H9 (cell line): ENCODE measurements at regions not wholly inside any gene's neighbourhood (a gene's known extent, or its start where the extent isn't known, plus 50 kb on each side); places are given as distances from the start of the nearest gene placed in this dataset.

ENCODE experiments used
- DNase-seq: peaks from one replicate; pipeline ENCODE4 v3.0.0-alpha.2; 2017
- H2AFZ ChIP-seq: one replicate; pipeline ENCODE4 v1.6.1; 2013; ENCODE audit warnings: mild to moderate bottlenecking, low read length, control low read depth, moderate library complexity
- H2AK5ac ChIP-seq: 2 replicates; pipeline ENCODE4 v1.6.1; 2013; ENCODE audit warnings: low read length, control low read depth, mixed read lengths; ENCODE audit not compliant: insufficient read length
- H2BK120ac ChIP-seq: one replicate; pipeline ENCODE4 v1.6.1; 2013; ENCODE audit warnings: low read depth, mild to moderate bottlenecking, low read length, control low read depth, inconsistent platforms; ENCODE audit not compliant: poor library complexity, severe bottlenecking
- H2BK12ac ChIP-seq: 2 replicates; pipeline ENCODE4 v1.6.1; 2013; ENCODE audit warnings: low read length, control low read depth, mixed read lengths, low read depth; ENCODE audit not compliant: insufficient read length
- H2BK15ac ChIP-seq: 2 replicates; pipeline ENCODE4 v1.6.1; 2013; ENCODE audit warnings: low read depth, low read length, control low read depth
- H2BK20ac ChIP-seq: one replicate; pipeline ENCODE4 v1.6.1; 2013; ENCODE audit warnings: low read depth, mild to moderate bottlenecking, low read length, control low read depth, inconsistent platforms; ENCODE audit not compliant: poor library complexity, severe bottlenecking
- H2BK5ac ChIP-seq: 2 replicates; pipeline ENCODE4 v1.6.1; 2013; ENCODE audit warnings: low read length, control low read depth, mixed read lengths; ENCODE audit not compliant: insufficient read length
- H3K14ac ChIP-seq: 2 replicates; pipeline ENCODE4 v1.6.1; 2013; ENCODE audit warnings: low read length, control low read depth; ENCODE audit not compliant: insufficient read depth
- H3K18ac ChIP-seq: 2 replicates; pipeline ENCODE4 v1.6.1; 2013; ENCODE audit warnings: low read depth, mild to moderate bottlenecking, mixed read lengths, low read length, control low read depth; ENCODE audit not compliant: insufficient read length
- H3K23ac ChIP-seq: 2 replicates; pipeline ENCODE4 v1.6.1; 2013; ENCODE audit warnings: low read length, control low read depth, mixed read lengths, low read depth; ENCODE audit not compliant: insufficient read length
- H3K23me2 ChIP-seq: 2 replicates; pipeline ENCODE4 v1.6.1; 2013; ENCODE audit warnings: low read depth, mild to moderate bottlenecking, mixed read lengths, low read length, control low read depth; ENCODE audit not compliant: insufficient read length, poor library complexity, severe bottlenecking
- H3K27ac ChIP-seq: 2 replicates; pipeline ENCODE4 v1.5.1; 2013; ENCODE audit warnings: low read length, control low read depth, mixed read lengths, low read depth; ENCODE audit not compliant: insufficient read length
- H3K27me3 ChIP-seq: 2 replicates; pipeline ENCODE4 v1.6.1; 2013; ENCODE audit warnings: low read length, control low read depth, inconsistent platforms; ENCODE audit not compliant: insufficient read depth
- H3K4ac ChIP-seq: 2 replicates; pipeline ENCODE4 v1.6.1; 2013; ENCODE audit warnings: low read depth, mild to moderate bottlenecking, control low read depth, inconsistent platforms, low read length, moderate library complexity
- H3K4me1 ChIP-seq: 2 replicates; pipeline ENCODE4 v1.6.1; 2013; ENCODE audit warnings: low read length, control low read depth, inconsistent platforms; ENCODE audit not compliant: insufficient read depth
- H3K4me2 ChIP-seq: 2 replicates; pipeline ENCODE4 v1.6.1; 2013; ENCODE audit warnings: low read length, control low read depth, mixed read lengths; ENCODE audit not compliant: insufficient read length, insufficient read depth
- H3K56ac ChIP-seq: 2 replicates; pipeline ENCODE4 v1.6.1; 2013; ENCODE audit warnings: low read depth, mild to moderate bottlenecking, mixed read lengths, low read length, control low read depth; ENCODE audit not compliant: insufficient read length
- H3K79me1 ChIP-seq: 2 replicates; pipeline ENCODE4 v1.6.1; 2013; ENCODE audit warnings: low read depth, mild to moderate bottlenecking, moderate library complexity, low read length, control low read depth, inconsistent platforms; ENCODE audit not compliant: insufficient read depth, poor library complexity, severe bottlenecking
- H3K79me2 ChIP-seq: 2 replicates; pipeline ENCODE4 v1.6.1; 2013; ENCODE audit warnings: low read length, control low read depth, inconsistent platforms; ENCODE audit not compliant: insufficient read depth
- H3K9ac ChIP-seq: 2 replicates; pipeline ENCODE4 v1.6.1; 2013; ENCODE audit warnings: low read length, control low read depth, mixed read lengths; ENCODE audit not compliant: insufficient read length; ENCODE audit errors: extremely low read depth
- H3K9me3 ChIP-seq: one replicate; pipeline ENCODE4 v1.6.1; 2013; ENCODE audit warnings: low read depth, low read length, inconsistent platforms; ENCODE audit not compliant: control insufficient read depth
- H3T11ph ChIP-seq: one replicate; pipeline ENCODE4 v1.6.1; 2013; ENCODE audit warnings: mild to moderate bottlenecking, low read length, control low read depth, inconsistent platforms
- H4K20me1 ChIP-seq: one replicate; pipeline ENCODE4 v1.6.1; 2013; ENCODE audit not compliant: control insufficient read depth, insufficient read length, insufficient read depth
- H4K5ac ChIP-seq: 2 replicates; pipeline ENCODE4 v1.6.1; 2013; ENCODE audit warnings: low read depth, mild to moderate bottlenecking, mixed read lengths, low read length, control low read depth; ENCODE audit not compliant: insufficient read length
- H4K8ac ChIP-seq: replicated peaks from 2 replicates; pipeline ENCODE4 v1.6.1; 2013; ENCODE audit warnings: low read length, control low read depth, mixed read lengths, low read depth; ENCODE audit not compliant: insufficient read length
- H4K91ac ChIP-seq: 2 replicates; pipeline ENCODE4 v1.6.1; 2013; ENCODE audit warnings: low read depth, mild to moderate bottlenecking, moderate library complexity, mixed read lengths, low read length, control low read depth; ENCODE audit not compliant: insufficient read length
- H3K27ac Mint-ChIP-seq, 3 experiments: 2 replicates in 2 of 3; 3 replicates in 1 of 3; pipeline ENCODE4 v1.8.0; 2020 to 2021; ENCODE audit warnings: mixed read lengths in 3 of 3, mild to moderate bottlenecking in 1 of 3, moderate library complexity in 1 of 3
- H3K27me3 Mint-ChIP-seq: 2 replicates; pipeline ENCODE4 v1.8.0; 2021; ENCODE audit warnings: low read depth, mild to moderate bottlenecking, moderate library complexity, mixed read lengths
- H3K36me3 Mint-ChIP-seq, 3 experiments: 2 replicates in 2 of 3; 3 replicates in 1 of 3; pipeline ENCODE4 v1.8.0; 2020 to 2021; ENCODE audit warnings: low read depth in 3 of 3, mixed read lengths in 3 of 3; ENCODE audit not compliant: insufficient read depth in 1 of 3
- H3K4me1 Mint-ChIP-seq, 2 experiments: 2 replicates each; pipeline ENCODE4 v1.8.0; 2020; ENCODE audit warnings: mixed read lengths in 2 of 2
- H3K4me3 Mint-ChIP-seq, 2 experiments: 2 replicates in 1 of 2; 3 replicates in 1 of 2; pipeline ENCODE4 v1.8.0; 2020 to 2021; ENCODE audit warnings: mild to moderate bottlenecking in 2 of 2, mixed read lengths in 2 of 2, moderate library complexity in 1 of 2
- H3K9me3 Mint-ChIP-seq, 2 experiments: 2 replicates in 1 of 2; 3 replicates in 1 of 2; pipeline ENCODE4 v1.8.0; 2020; ENCODE audit warnings: mild to moderate bottlenecking in 2 of 2, mixed read lengths in 2 of 2, moderate library complexity in 1 of 2
- WGBS: extraction: QIAGEN DNeasy Blood & Tissue Kit; methylation state at CpG from one replicate; pipeline ENCODE4 v1.1.7; 2013; ENCODE audit warnings: missing lambda C conversion rate, low lambda C conversion rate, mixed read lengths; ENCODE audit not compliant: insufficient read length; ENCODE audit errors: extremely low coverage; 5-methylcytosine and 5-hydroxymethylcytosine counted together
- TF ChIP-seq, protein P1 (sequence below): fragments of 200-600 bp; sonication (generic); conservative IDR thresholded peaks from 3 replicates; pipeline ENCODE4 v1.8.0; 2021; ENCODE audit warnings: antibody characterized with exemption, mild to moderate bottlenecking

GRCh38 chr3:82567029-82567600, 805.7 kb upstream of the GBE1 start:
- TF ChIP-seq, protein P1, sequence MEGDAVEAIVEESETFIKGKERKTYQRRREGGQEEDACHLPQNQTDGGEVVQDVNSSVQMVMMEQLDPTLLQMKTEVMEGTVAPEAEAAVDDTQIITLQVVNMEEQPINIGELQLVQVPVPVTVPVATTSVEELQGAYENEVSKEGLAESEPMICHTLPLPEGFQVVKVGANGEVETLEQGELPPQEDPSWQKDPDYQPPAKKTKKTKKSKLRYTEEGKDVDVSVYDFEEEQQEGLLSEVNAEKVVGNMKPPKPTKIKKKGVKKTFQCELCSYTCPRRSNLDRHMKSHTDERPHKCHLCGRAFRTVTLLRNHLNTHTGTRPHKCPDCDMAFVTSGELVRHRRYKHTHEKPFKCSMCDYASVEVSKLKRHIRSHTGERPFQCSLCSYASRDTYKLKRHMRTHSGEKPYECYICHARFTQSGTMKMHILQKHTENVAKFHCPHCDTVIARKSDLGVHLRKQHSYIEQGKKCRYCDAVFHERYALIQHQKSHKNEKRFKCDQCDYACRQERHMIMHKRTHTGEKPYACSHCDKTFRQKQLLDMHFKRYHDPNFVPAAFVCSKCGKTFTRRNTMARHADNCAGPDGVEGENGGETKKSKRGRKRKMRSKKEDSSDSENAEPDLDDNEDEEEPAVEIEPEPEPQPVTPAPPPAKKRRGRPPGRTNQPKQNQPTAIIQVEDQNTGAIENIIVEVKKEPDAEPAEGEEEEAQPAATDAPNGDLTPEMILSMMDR: no peak
- H3K4me1 Mint-ChIP-seq: no peaks in the 10 kb centered on the region
- Histone ChIP-seq H3K79me1 (no peaks in the 10 kb centered on the region), H3K27ac (no peak overlapping the region), H3K18ac (no peak overlapping the region), H3K27me3 (no peaks in the 10 kb centered on the region), H2BK15ac (no peak overlapping the region), H3K4me1 (no peaks in the 10 kb centered on the region), H2BK20ac (no peak overlapping the region), H4K8ac (no peak overlapping the region), H2BK120ac (no peak overlapping the region), H2AK5ac (no peak overlapping the region), H2AFZ (no peak overlapping the region), H2BK5ac (no peak overlapping the region), H3K9me3 (no peaks in the 10 kb centered on the region), H2BK12ac (no peak overlapping the region), H3K23me2 (no peaks in the 10 kb centered on the region), H3K79me2 (no peaks in the 10 kb centered on the region), H3K14ac (no peak overlapping the region), H4K20me1 (no peaks in the 10 kb centered on the region), H4K5ac (no peak overlapping the region), H3K56ac (no peak overlapping the region), H3K9ac (no peak overlapping the region), H3K4ac (no peak overlapping the region), H3K4me2 (no peak overlapping the region), H3T11ph (no peak overlapping the region), H4K91ac (no peak overlapping the region), H3K23ac (no peak overlapping the region)
- H3K27ac Mint-ChIP-seq: no peak overlapping the region; a peak in 1 of 7 replicates
- no peaks in the 10 kb centered on the region for H3K36me3 Mint-ChIP-seq
- no peak overlapping the region for H3K4me3 Mint-ChIP-seq
- WGBS: no CpG with 5 or more reads among the region's 4 CpGs
- DNase-seq: no peak
- H3K27me3 Mint-ChIP-seq: no peaks in the 10 kb centered on the region
- no peaks in the 10 kb centered on the region for H3K9me3 Mint-ChIP-seq
